ENCODE measurements at regions not wholly inside any gene's neighbourhood (a gene's known extent, or its start where the extent isn't known, plus 50 kb on each side); places are given as distances from the start of the nearest gene placed in this dataset.
"Not testable (repeated sequence)": the region's sequence is repeated elsewhere in the genome, so short reads cannot be mapped to it uniquely, and the experiment has no call there.

GRCh38 chr16:87038528-87038927, 278.7 kb downstream of the C16orf95 start:
- not testable (repeated sequence) for DNase-seq (ENCODE audit: low read depth)

- DNase-seq (ENCODE audit: low read depth), result no peak
These were observed 276.7 kb downstream of the C16orf95 start for GRCh38 chr16:87040169-87041117.

- DNase-seq (ENCODE audit: low read depth), result no peak
These were observed 275.9 kb downstream of the C16orf95 start for GRCh38 chr16:87041286-87041685.

GRCh38 chr16:87042551-87043230, 274.5 kb downstream of the C16orf95 start:
- no peak for DNase-seq (ENCODE audit: low read depth)

GRCh38 chr16:87043231-87044031, 273.8 kb downstream of the C16orf95 start:
- no peak for DNase-seq (ENCODE audit: low read depth)

- DNase-seq (ENCODE audit: low read depth), result no peak
These were observed 273.2 kb downstream of the C16orf95 start for GRCh38 chr16:87044032-87044382.

- DNase-seq (ENCODE audit: low read depth), result no peak
These were observed 272.4 kb downstream of the C16orf95 start for GRCh38 chr16:87044829-87045228.

- DNase-seq (ENCODE audit: low read depth), result no peak
These were observed 271.6 kb downstream of the C16orf95 start for GRCh38 chr16:87045466-87046216.

- no peak for DNase-seq (ENCODE audit: low read depth)
These were observed 271.0 kb downstream of the C16orf95 start for GRCh38 chr16:87046235-87046634.

- DNase-seq (ENCODE audit: low read depth), result no peak
These were observed 269.8 kb downstream of the C16orf95 start for GRCh38 chr16:87047221-87048037.

GRCh38 chr16:87048038-87048729, 269.0 kb downstream of the C16orf95 start:
- DNase-seq (ENCODE audit: low read depth), result no peak

GRCh38 chr16:87048730-87049115, 268.5 kb downstream of the C16orf95 start:
- DNase-seq (ENCODE audit: low read depth), result no peak

GRCh38 chr16:87049216-87049615, 268.0 kb downstream of the C16orf95 start:
- DNase-seq (ENCODE audit: low read depth), result not testable (repeated sequence)

GRCh38 chr16:87050142-87050541, 267.1 kb downstream of the C16orf95 start:
- DNase-seq (ENCODE audit: low read depth), result no peak

- DNase-seq (ENCODE audit: low read depth), result no peak
These were observed 265.5 kb downstream of the C16orf95 start for GRCh38 chr16:87051526-87052320.

GRCh38 chr16:87052506-87052905, 264.7 kb downstream of the C16orf95 start:
- no peak for DNase-seq (ENCODE audit: low read depth)

GRCh38 chr16:87053016-87053982, 263.9 kb downstream of the C16orf95 start:
- no peak for DNase-seq (ENCODE audit: low read depth)

- no peak for DNase-seq (ENCODE audit: low read depth)
These were observed 263.0 kb downstream of the C16orf95 start for GRCh38 chr16:87054154-87054553.
